Adipocyte (in vitro differentiated cells): ENCODE measurements at regions not wholly inside any gene's neighbourhood (a gene's known extent, or its start where the extent isn't known, plus 50 kb on each side); places are given as distances from the start of the nearest gene placed in this dataset.
"Not testable (repeated sequence)": the region's sequence is repeated elsewhere in the genome, so short reads cannot be mapped to it uniquely, and the experiment has no call there.

Experiments used
- DNase-seq: peaks from one replicate; pipeline ENCODE4 v3.0.0-alpha.2; 2015; ENCODE audit warnings: low read depth
- H3K27me3 ChIP-seq: replicated peaks from 2 replicates; pipeline ENCODE4 v1.7.0; 2013; ENCODE audit warnings: mild to moderate bottlenecking, low read length, moderate library complexity; ENCODE audit not compliant: control insufficient read depth, insufficient read depth
- H3K36me3 ChIP-seq: 2 replicates; pipeline ENCODE4 v1.7.0; 2013; ENCODE audit warnings: low read length, mild to moderate bottlenecking, moderate library complexity; ENCODE audit not compliant: control insufficient read depth, insufficient read depth, severe bottlenecking
- H3K4me1 ChIP-seq: 2 replicates; pipeline ENCODE4 v1.7.0; 2013; ENCODE audit warnings: mild to moderate bottlenecking, low read length, moderate library complexity; ENCODE audit not compliant: control insufficient read depth, insufficient read depth
- H3K4me3 ChIP-seq: 2 replicates; pipeline ENCODE4 v1.7.0; 2013; ENCODE audit warnings: mild to moderate bottlenecking, low read length, moderate library complexity
- H3K9ac ChIP-seq: 2 replicates; pipeline ENCODE4 v1.7.0; 2013; ENCODE audit warnings: mild to moderate bottlenecking, low read length, moderate library complexity
- H3K9me3 ChIP-seq: 2 replicates; pipeline ENCODE4 v1.7.0; 2013; ENCODE audit warnings: mild to moderate bottlenecking, low read length, moderate library complexity; ENCODE audit not compliant: control insufficient read depth

GRCh38 chr17:5747964-5748363 is 163.7 kb upstream of the NLRP1 start:
- Histone ChIP-seq H3K36me3 (no peaks in the 10 kb centered on the region), H3K9me3 (no peaks in the 10 kb centered on the region), H3K27me3 (peaks cover 20% of the 10 kb centered on the region), H3K4me1 (no peaks in the 10 kb centered on the region), H3K9ac (no peak overlapping the region), H3K4me3 (no peak overlapping the region)
- DNase-seq: no peak

GRCh38 chr17:5753421-5753820 is 169.1 kb upstream of the NLRP1 start:
- H3K36me3 ChIP-seq: no peaks in the 10 kb centered on the region
- H3K9ac ChIP-seq: no peak overlapping the region
- H3K27me3 ChIP-seq: peaks cover 14% of the 10 kb centered on the region
- H3K4me3 ChIP-seq: no peak overlapping the region
- no peaks in the 10 kb centered on the region for H3K4me1 ChIP-seq
- H3K9me3 ChIP-seq: peaks cover 3% of the 10 kb centered on the region
- no peak for DNase-seq

- H3K4me1 ChIP-seq: no peaks in the 10 kb centered on the region
- DNase-seq: no peak
- H3K36me3 ChIP-seq: no peaks in the 10 kb centered on the region
- peaks cover 5% of the 10 kb centered on the region for H3K9me3 ChIP-seq
- no peak overlapping the region for H3K4me3 ChIP-seq
- no peak overlapping the region for H3K9ac ChIP-seq
- H3K27me3 ChIP-seq: peaks cover 19% of the 10 kb centered on the region
Observed at GRCh38 chr17:5757314-5757907, 173.1 kb upstream of the NLRP1 start.

GRCh38 chr17:5758651-5759050 is 174.3 kb upstream of the NLRP1 start:
- DNase-seq: no peak
- H3K4me3 ChIP-seq: no peak overlapping the region
- no peak overlapping the region for H3K9ac ChIP-seq
- H3K36me3 ChIP-seq: no peaks in the 10 kb centered on the region
- no peaks in the 10 kb centered on the region for H3K4me1 ChIP-seq
- H3K27me3 ChIP-seq: peaks cover 27% of the 10 kb centered on the region
- peaks cover 7% of the 10 kb centered on the region for H3K9me3 ChIP-seq

- Histone ChIP-seq H3K27me3 (peaks cover 32% of the 10 kb centered on the region), H3K9ac (no peak overlapping the region), H3K9me3 (peaks cover 7% of the 10 kb centered on the region), H3K4me1 (no peaks in the 10 kb centered on the region), H3K4me3 (no peak overlapping the region), H3K36me3 (no peaks in the 10 kb centered on the region)
- DNase-seq: no peak
Observed at GRCh38 chr17:5759501-5759925, 175.2 kb upstream of the NLRP1 start.

- Histone ChIP-seq H3K27me3 (peaks cover 45% of the 10 kb centered on the region), H3K4me1 (no peaks in the 10 kb centered on the region), H3K9ac (no peak overlapping the region), H3K4me3 (no peak overlapping the region), H3K9me3 (peaks cover 5% of the 10 kb centered on the region), H3K36me3 (no peaks in the 10 kb centered on the region)
- no peak for DNase-seq
Observed at GRCh38 chr17:5762191-5762590, 177.9 kb upstream of the NLRP1 start.

- Histone ChIP-seq H3K4me3 (no peak overlapping the region), H3K9me3 (peaks cover 5% of the 10 kb centered on the region), H3K36me3 (no peaks in the 10 kb centered on the region), H3K9ac (no peak overlapping the region), H3K4me1 (no peaks in the 10 kb centered on the region), H3K27me3 (peaks cover 56% of the 10 kb centered on the region)
- DNase-seq: no peak
Observed at GRCh38 chr17:5763595-5764306, 179.4 kb upstream of the NLRP1 start.

- Histone ChIP-seq H3K9me3 (no peaks in the 10 kb centered on the region), H3K4me1 (no peaks in the 10 kb centered on the region), H3K9ac (no peak overlapping the region), H3K4me3 (no peak overlapping the region), H3K36me3 (no peaks in the 10 kb centered on the region), H3K27me3 (peaks cover 65% of the 10 kb centered on the region)
- DNase-seq: no peak
Observed at GRCh38 chr17:5769593-5770354, 185.5 kb upstream of the NLRP1 start.

- DNase-seq: no peak
- H3K9me3 ChIP-seq: no peaks in the 10 kb centered on the region
- H3K9ac ChIP-seq: no peak overlapping the region
- H3K4me1 ChIP-seq: no peaks in the 10 kb centered on the region
- H3K4me3 ChIP-seq: no peak overlapping the region
- no peaks in the 10 kb centered on the region for H3K36me3 ChIP-seq
- H3K27me3 ChIP-seq: peaks cover 70% of the 10 kb centered on the region
Observed at GRCh38 chr17:5770441-5771270, 186.3 kb upstream of the NLRP1 start.

- not testable (repeated sequence) for H3K9ac ChIP-seq, DNase-seq, H3K9me3 ChIP-seq, H3K4me1 ChIP-seq, H3K36me3 ChIP-seq, H3K4me3 ChIP-seq
- H3K27me3 ChIP-seq: peaks cover 66% of the 10 kb centered on the region
Observed at GRCh38 chr17:5771271-5771577, 186.9 kb upstream of the NLRP1 start.

- not testable (repeated sequence) for H3K4me1 ChIP-seq, H3K36me3 ChIP-seq, H3K4me3 ChIP-seq, H3K9ac ChIP-seq, H3K9me3 ChIP-seq, DNase-seq
- peaks cover 58% of the 10 kb centered on the region for H3K27me3 ChIP-seq
Observed at GRCh38 chr17:5772017-5772416, 187.7 kb upstream of the NLRP1 start.
